OCI-LY1 (cell line): ENCODE measurements at regions not wholly inside any gene's neighbourhood (a gene's known extent, or its start where the extent isn't known, plus 50 kb on each side); places are given as distances from the start of the nearest gene placed in this dataset.

Experiments
- H2AFZ ChIP-seq: fragments of 200-600 bp; sonication (generic), shearing (Covaris generic); 2 replicates; pipeline ENCODE4 v1.6.0; 2014; ENCODE audit warnings: antibody characterized with exemption, mild to moderate bottlenecking, low read length
- H3F3A ChIP-seq: fragments of 200-600 bp; sonication (generic), shearing (Covaris generic); 2 replicates; pipeline ENCODE4 v1.6.0; 2014; ENCODE audit warnings: mild to moderate bottlenecking, antibody characterized with exemption, low read length, moderate library complexity; ENCODE audit not compliant: insufficient read depth
- H3K27ac ChIP-seq: fragments of 200-600 bp; sonication (generic); 2 replicates; pipeline ENCODE4 v1.5.1; 2014; ENCODE audit warnings: low read length, mixed run types, mild to moderate bottlenecking, low read depth; ENCODE audit not compliant: poor library complexity, severe bottlenecking
- H3K27me3 ChIP-seq: fragments of 200-600 bp; sonication (generic); 2 replicates; pipeline ENCODE4 v1.6.0; 2014; ENCODE audit warnings: antibody characterized with exemption, mild to moderate bottlenecking, low read length, moderate library complexity; ENCODE audit not compliant: insufficient read depth
- H3K36me3 ChIP-seq: fragments of 200-600 bp; sonication (generic); 2 replicates; pipeline ENCODE4 v1.6.1; 2014; ENCODE audit warnings: mild to moderate bottlenecking, antibody characterized with exemption, low read length, moderate library complexity, mixed read lengths; ENCODE audit not compliant: insufficient read depth
- H3K4me1 ChIP-seq: fragments of 200-600 bp; sonication (generic); 2 replicates; pipeline ENCODE4 v1.5.1; 2014; ENCODE audit warnings: mild to moderate bottlenecking, low read length, moderate library complexity; ENCODE audit not compliant: insufficient read depth, severe bottlenecking
- H3K4me2 ChIP-seq: fragments of 200-600 bp; sonication (generic), shearing (Covaris generic); 2 replicates; pipeline ENCODE4 v1.6.1; 2014; ENCODE audit warnings: low read length
- H3K4me3 ChIP-seq: fragments of 200-600 bp; sonication (generic); 2 replicates; pipeline ENCODE4 v1.5.1; 2014; ENCODE audit warnings: low read length, low read depth, mild to moderate bottlenecking, mixed read lengths; ENCODE audit not compliant: poor library complexity, severe bottlenecking
- H3K79me2 ChIP-seq: fragments of 200-600 bp; shearing (Covaris generic); 2 replicates; pipeline ENCODE4 v1.6.1; 2016; ENCODE audit warnings: mixed run types, low read length, mixed read lengths; ENCODE audit not compliant: insufficient read depth
- H3K9ac ChIP-seq: fragments of 200-600 bp; sonication (generic), shearing (Covaris generic); 2 replicates; pipeline ENCODE4 v1.6.1; 2014; ENCODE audit warnings: mild to moderate bottlenecking, low read length, mixed read lengths
- H3K9me2 ChIP-seq: fragments of 200-600 bp; sonication (generic), shearing (Covaris generic); 2 replicates; pipeline ENCODE4 v1.6.1; 2014; ENCODE audit warnings: low read depth, mild to moderate bottlenecking, low read length, mixed read lengths
- H3K9me3 ChIP-seq: fragments of 200-600 bp; shearing (Covaris generic); 2 replicates; pipeline ENCODE4 v1.6.1; 2014; ENCODE audit warnings: low read length, mixed read lengths
- H4K20me1 ChIP-seq: fragments of 200-600 bp; sonication (generic), shearing (Covaris generic); 2 replicates; pipeline ENCODE4 v1.6.0; 2016; ENCODE audit warnings: mild to moderate bottlenecking, low read length; ENCODE audit not compliant: insufficient read depth
- EZH2 ChIP-seq: fragments of 200-600 bp; sonication (generic), shearing (Covaris generic); IDR thresholded peaks from 2 replicates; pipeline ENCODE4 v1.8.0; 2017; ENCODE audit warnings: borderline replicate concordance, mixed run types, mild to moderate bottlenecking, antibody characterized with exemption, low read length, moderate library complexity, mixed read lengths
- TF ChIP-seq, protein P1 (sequence below): fragments of 200-600 bp; sonication (generic), shearing (Covaris generic); IDR thresholded peaks from 2 replicates; pipeline ENCODE4 v1.5.1; 2017; ENCODE audit warnings: mild to moderate bottlenecking, antibody characterized with exemption, low read length, moderate library complexity, mixed read lengths

GRCh38 chr2:121828281-121828731 is 72.9 kb downstream of the TSN start:
- TF ChIP-seq, protein P1, sequence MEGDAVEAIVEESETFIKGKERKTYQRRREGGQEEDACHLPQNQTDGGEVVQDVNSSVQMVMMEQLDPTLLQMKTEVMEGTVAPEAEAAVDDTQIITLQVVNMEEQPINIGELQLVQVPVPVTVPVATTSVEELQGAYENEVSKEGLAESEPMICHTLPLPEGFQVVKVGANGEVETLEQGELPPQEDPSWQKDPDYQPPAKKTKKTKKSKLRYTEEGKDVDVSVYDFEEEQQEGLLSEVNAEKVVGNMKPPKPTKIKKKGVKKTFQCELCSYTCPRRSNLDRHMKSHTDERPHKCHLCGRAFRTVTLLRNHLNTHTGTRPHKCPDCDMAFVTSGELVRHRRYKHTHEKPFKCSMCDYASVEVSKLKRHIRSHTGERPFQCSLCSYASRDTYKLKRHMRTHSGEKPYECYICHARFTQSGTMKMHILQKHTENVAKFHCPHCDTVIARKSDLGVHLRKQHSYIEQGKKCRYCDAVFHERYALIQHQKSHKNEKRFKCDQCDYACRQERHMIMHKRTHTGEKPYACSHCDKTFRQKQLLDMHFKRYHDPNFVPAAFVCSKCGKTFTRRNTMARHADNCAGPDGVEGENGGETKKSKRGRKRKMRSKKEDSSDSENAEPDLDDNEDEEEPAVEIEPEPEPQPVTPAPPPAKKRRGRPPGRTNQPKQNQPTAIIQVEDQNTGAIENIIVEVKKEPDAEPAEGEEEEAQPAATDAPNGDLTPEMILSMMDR: no peak
- TF ChIP-seq EZH2: no peak
- H2AFZ ChIP-seq: no peak overlapping the region
- H3K9ac ChIP-seq: no peak overlapping the region
- no peaks in the 10 kb centered on the region for H3K27me3 ChIP-seq
- H3K4me3 ChIP-seq: no peak overlapping the region
- H3K4me1 ChIP-seq: peaks cover 8% of the 10 kb centered on the region
- no peaks in the 10 kb centered on the region for H3K36me3 ChIP-seq
- H3K79me2 ChIP-seq: no peaks in the 10 kb centered on the region
- no peak overlapping the region for H3K27ac ChIP-seq
- H3K9me2 ChIP-seq: no peaks in the 10 kb centered on the region
- no peaks in the 10 kb centered on the region for H3F3A ChIP-seq
- H4K20me1 ChIP-seq: no peaks in the 10 kb centered on the region
- H3K4me2 ChIP-seq: no peak overlapping the region
- no peaks in the 10 kb centered on the region for H3K9me3 ChIP-seq

DNA sequence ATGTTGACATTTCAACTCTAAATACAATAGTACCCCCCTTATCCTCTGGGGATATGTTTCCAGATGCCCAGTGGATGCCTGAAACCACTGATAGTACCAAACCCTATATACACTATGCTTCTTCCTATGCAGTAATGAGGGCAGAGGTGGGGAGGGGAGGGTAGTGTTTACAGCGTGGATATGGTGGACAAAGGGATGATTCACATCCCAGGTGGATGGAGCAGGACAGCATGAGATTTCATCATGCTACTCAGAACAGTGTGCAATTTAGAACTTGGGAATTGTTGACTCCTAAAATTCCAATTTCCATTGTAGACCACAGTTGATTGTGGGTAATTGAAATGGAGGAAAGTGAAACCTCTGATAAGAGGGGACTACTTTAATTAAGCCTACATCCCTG is 75.4 kb downstream of the TSN start:
- Histone ChIP-seq H3K9ac (no peak overlapping the region), H3K9me3 (no peaks in the 10 kb centered on the region), H3K36me3 (no peaks in the 10 kb centered on the region)

DNA sequence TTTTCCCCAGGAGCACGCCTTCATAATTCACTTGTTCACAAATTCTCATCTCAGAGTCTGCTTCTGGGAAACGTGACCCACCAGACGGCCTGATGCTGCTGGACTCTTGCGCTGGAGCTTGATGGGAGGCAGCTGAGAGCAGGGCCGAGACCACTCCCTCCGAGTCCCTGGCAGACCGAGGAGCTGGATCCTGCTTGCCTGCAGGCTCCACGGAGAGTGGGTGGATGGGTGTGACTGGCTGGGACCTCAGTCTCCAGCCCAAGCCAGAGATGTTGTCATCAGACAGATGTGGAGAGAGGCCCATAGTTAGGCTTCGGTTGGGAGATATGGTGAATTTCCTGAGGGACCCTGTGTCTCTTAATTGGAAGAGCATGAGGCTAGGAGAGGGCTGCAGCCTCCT is 76.4 kb downstream of the TSN start:
- H2AFZ ChIP-seq: no peak overlapping the region
- no peaks in the 10 kb centered on the region for H3K9me3 ChIP-seq
- H3K4me1 ChIP-seq: peaks cover 8% of the 10 kb centered on the region
- no peaks in the 10 kb centered on the region for H3K27me3 ChIP-seq
- H3K36me3 ChIP-seq: no peaks in the 10 kb centered on the region
- H3K9ac ChIP-seq: no peak overlapping the region
- TF ChIP-seq EZH2: no peak
- TF ChIP-seq, protein P1: no peak
- no peak overlapping the region for H3K4me3 ChIP-seq
- H3K27ac ChIP-seq: no peak overlapping the region
- no peak overlapping the region for H3K4me2 ChIP-seq
- H3F3A ChIP-seq: no peaks in the 10 kb centered on the region
- no peaks in the 10 kb centered on the region for H4K20me1 ChIP-seq
- H3K9me2 ChIP-seq: no peaks in the 10 kb centered on the region
- H3K79me2 ChIP-seq: no peaks in the 10 kb centered on the region

More for the DNA sequence above, 75.4 kb downstream of the TSN start:
- Histone ChIP-seq H3K27me3 (no peaks in the 10 kb centered on the region), H4K20me1 (no peaks in the 10 kb centered on the region), H3K79me2 (no peaks in the 10 kb centered on the region), H3F3A (no peaks in the 10 kb centered on the region), H3K4me1 (peaks cover 1% of the 10 kb centered on the region), H3K9me2 (no peaks in the 10 kb centered on the region), H3K27ac (no peak overlapping the region), H2AFZ (no peak overlapping the region), H3K4me3 (no peak overlapping the region), H3K4me2 (no peak overlapping the region)
- TF ChIP-seq, protein P1: no peak
- TF ChIP-seq EZH2: no peak
